Panc1 (cell line): ENCODE measurements at regions not wholly inside any gene's neighbourhood (a gene's known extent, or its start where the extent isn't known, plus 50 kb on each side); places are given as distances from the start of the nearest gene placed in this dataset.

Experiments used
- ATAC-seq: fragments of 200-7000 bp; cut with Tn5 transposase; 2 replicates; pipeline ENCODE4 v1.9.1; 2020; ENCODE audit warnings: mild to moderate bottlenecking, moderate library complexity
- BruUV-seq: library from RNA; stranded (reverse); fragments of 400-500 nt; replicated peaks from 2 replicates; lab custom pipeline; 2021; lab: Mats Ljungman, UMichigan
- CTCF ChIA-PET: fragments of 300-600 bp; sonication (Branson Sonifier 250); formaldehyde crosslinking; loops from one replicate; lab custom pipeline; 2022; ENCODE audit warnings: antibody characterized with exemption; lab: Charles Lee
- POLR2A ChIA-PET: fragments of 300-600 bp; sonication (Branson Sonifier 250); formaldehyde crosslinking; loops from one replicate; lab custom pipeline; 2022; ENCODE audit warnings: antibody characterized with exemption; lab: Charles Lee
- DNase-seq: peaks from one replicate; pipeline ENCODE4 v3.0.0-alpha.2; 2010; ENCODE audit warnings: low read depth, low spot score
- H3K27ac ChIP-seq: 2 replicates; pipeline ENCODE4 v1.5.1; 2011; ENCODE audit warnings: mild to moderate bottlenecking, low read length, inconsistent platforms
- H3K27me3 ChIP-seq: fragments of 200-500 bp; sonication (Bioruptor generic); 2 replicates; pipeline ENCODE4 v1.6.0; 2014; ENCODE audit warnings: low read length, inconsistent platforms; ENCODE audit not compliant: control insufficient read depth, insufficient read depth
- H3K36me3 ChIP-seq: fragments of 200-500 bp; sonication (Bioruptor generic); 2 replicates; pipeline ENCODE4 v1.5.1; 2014; ENCODE audit warnings: inconsistent platforms, mild to moderate bottlenecking, low read length, moderate library complexity; ENCODE audit not compliant: control insufficient read depth, insufficient read depth
- H3K4me1 ChIP-seq: 2 replicates; pipeline ENCODE4 v1.5.1; 2011; ENCODE audit warnings: inconsistent platforms, mild to moderate bottlenecking, low read length, moderate library complexity; ENCODE audit not compliant: control insufficient read depth, insufficient read depth
- H3K4me3 ChIP-seq, 2 experiments: 2 replicates each; pipeline ENCODE4 v1.5.1; 2011 to 2012; ENCODE audit warnings: low read depth in 2 of 2, low read length in 2 of 2, mild to moderate bottlenecking in 2 of 2, inconsistent platforms in 1 of 2, moderate library complexity in 1 of 2
- H3K9me3 ChIP-seq: fragments of 200-500 bp; sonication (Bioruptor generic); 2 replicates; pipeline ENCODE4 v1.5.1; 2014; ENCODE audit warnings: low read depth, mild to moderate bottlenecking, inconsistent platforms, low read length, moderate library complexity; ENCODE audit not compliant: control insufficient read depth, insufficient read depth
- POLR2AphosphoS5 ChIP-seq: IDR thresholded peaks from 2 replicates; pipeline ENCODE4 v1.6.1; 2012; ENCODE audit warnings: mild to moderate bottlenecking, low read depth, low read length, moderate library complexity
- SIN3A ChIP-seq: IDR thresholded peaks from 2 replicates; pipeline ENCODE4 v1.6.1; 2012; ENCODE audit warnings: low read depth, mild to moderate bottlenecking, low read length, moderate library complexity, borderline replicate concordance; ENCODE audit not compliant: insufficient read depth
- TCF7L2 ChIP-seq: IDR thresholded peaks from 2 replicates; pipeline ENCODE4 v1.6.1; 2011; ENCODE audit warnings: mild to moderate bottlenecking, low read depth, low read length, inconsistent platforms
- in situ Hi-C: cut with HindIII; loops from 2 replicates; pipeline ENCODE4 v1.10.0; 2016; ENCODE audit warnings: low sequenced_read_pairs, low pct_unique_long_range_greater_than_20kb
- intact Hi-C: fragments of 100-400 bp; cut with micrococcal nuclease; formaldehyde crosslinking; loops from one replicate; pipeline ENCODE4 v1.10.0; 2022; ENCODE audit not compliant: unreplicated experiment
- TF ChIP-seq, protein P1 (sequence below), 2 experiments: IDR thresholded peaks; 2 replicates each; pipeline ENCODE4 v1.6.1; 2011 to 2012; ENCODE audit warnings: low read depth in 2 of 2, control low read depth in 1 of 2, low read length in 1 of 2, mild to moderate bottlenecking in 1 of 2, moderate library complexity in 1 of 2; ENCODE audit not compliant: insufficient read depth in 1 of 2
- TF ChIP-seq, protein P2 (sequence below): fragments of 450-650 bp; IDR thresholded peaks from 2 replicates; pipeline ENCODE4 v1.5.1; 2017; ENCODE audit warnings: mild to moderate bottlenecking

DNA sequence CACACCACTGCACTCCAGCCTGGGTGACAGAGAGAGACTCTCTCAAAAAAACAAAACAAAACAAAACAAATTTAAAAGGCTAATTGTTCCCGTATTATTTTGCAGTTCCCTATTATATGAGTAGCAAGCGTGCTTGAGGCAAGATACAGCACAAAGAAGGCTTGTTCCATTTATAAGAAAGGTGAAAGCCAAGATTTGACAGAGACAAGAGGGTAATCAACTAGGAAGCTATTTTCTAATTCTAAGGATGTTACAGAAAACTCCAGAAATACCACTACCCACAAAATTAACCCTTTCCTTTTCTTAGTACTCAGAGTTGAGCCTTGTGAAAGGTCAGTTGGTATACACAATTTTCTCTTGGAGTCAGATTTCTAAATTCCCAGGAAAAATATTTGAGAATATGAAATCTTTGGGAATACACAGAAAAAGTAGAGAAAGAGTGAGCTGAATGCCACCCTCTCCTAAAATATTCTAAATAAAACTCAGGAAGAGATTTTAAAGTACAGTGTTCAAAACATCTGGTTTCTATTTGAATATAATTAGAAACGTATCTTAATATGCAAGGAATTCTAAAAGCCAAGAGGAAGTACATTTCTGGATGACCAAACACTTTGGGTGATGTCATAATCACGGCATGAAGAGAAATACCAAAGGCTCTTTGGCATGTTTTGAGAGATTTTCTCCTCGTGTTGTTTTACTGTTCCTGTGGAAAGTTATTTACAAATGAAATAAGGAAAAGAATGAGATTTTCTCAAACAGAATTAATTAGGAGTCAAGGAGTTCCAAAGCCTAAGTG, 63.0 kb upstream of the FLT1 start:
- ATAC-seq (no peak), DNase-seq (no peak)
- BruUV-seq, result no TSS peak
- ChIA-PET POLR2A (no interaction called here), CTCF (no interaction called here)
- TF ChIP-seq, protein P1, sequence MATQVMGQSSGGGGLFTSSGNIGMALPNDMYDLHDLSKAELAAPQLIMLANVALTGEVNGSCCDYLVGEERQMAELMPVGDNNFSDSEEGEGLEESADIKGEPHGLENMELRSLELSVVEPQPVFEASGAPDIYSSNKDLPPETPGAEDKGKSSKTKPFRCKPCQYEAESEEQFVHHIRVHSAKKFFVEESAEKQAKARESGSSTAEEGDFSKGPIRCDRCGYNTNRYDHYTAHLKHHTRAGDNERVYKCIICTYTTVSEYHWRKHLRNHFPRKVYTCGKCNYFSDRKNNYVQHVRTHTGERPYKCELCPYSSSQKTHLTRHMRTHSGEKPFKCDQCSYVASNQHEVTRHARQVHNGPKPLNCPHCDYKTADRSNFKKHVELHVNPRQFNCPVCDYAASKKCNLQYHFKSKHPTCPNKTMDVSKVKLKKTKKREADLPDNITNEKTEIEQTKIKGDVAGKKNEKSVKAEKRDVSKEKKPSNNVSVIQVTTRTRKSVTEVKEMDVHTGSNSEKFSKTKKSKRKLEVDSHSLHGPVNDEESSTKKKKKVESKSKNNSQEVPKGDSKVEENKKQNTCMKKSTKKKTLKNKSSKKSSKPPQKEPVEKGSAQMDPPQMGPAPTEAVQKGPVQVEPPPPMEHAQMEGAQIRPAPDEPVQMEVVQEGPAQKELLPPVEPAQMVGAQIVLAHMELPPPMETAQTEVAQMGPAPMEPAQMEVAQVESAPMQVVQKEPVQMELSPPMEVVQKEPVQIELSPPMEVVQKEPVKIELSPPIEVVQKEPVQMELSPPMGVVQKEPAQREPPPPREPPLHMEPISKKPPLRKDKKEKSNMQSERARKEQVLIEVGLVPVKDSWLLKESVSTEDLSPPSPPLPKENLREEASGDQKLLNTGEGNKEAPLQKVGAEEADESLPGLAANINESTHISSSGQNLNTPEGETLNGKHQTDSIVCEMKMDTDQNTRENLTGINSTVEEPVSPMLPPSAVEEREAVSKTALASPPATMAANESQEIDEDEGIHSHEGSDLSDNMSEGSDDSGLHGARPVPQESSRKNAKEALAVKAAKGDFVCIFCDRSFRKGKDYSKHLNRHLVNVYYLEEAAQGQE (IDR thresholded peaks at IDR 0.05; ENCODE audit: insufficient read depth in 1 of 2, low read depth in 2 of 2, low read length in 1 of 2), result no peak
- TF ChIP-seq TCF7L2 (no peak), SIN3A (no peak), POLR2AphosphoS5 (no peak)
- TF ChIP-seq, protein P2, sequence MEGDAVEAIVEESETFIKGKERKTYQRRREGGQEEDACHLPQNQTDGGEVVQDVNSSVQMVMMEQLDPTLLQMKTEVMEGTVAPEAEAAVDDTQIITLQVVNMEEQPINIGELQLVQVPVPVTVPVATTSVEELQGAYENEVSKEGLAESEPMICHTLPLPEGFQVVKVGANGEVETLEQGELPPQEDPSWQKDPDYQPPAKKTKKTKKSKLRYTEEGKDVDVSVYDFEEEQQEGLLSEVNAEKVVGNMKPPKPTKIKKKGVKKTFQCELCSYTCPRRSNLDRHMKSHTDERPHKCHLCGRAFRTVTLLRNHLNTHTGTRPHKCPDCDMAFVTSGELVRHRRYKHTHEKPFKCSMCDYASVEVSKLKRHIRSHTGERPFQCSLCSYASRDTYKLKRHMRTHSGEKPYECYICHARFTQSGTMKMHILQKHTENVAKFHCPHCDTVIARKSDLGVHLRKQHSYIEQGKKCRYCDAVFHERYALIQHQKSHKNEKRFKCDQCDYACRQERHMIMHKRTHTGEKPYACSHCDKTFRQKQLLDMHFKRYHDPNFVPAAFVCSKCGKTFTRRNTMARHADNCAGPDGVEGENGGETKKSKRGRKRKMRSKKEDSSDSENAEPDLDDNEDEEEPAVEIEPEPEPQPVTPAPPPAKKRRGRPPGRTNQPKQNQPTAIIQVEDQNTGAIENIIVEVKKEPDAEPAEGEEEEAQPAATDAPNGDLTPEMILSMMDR, result no peak
- Histone ChIP-seq H3K36me3 (no peaks in the 10 kb centered on the region), H3K4me3 (no peak overlapping the region), H3K27me3 (no peaks in the 10 kb centered on the region), H3K27ac (no peak overlapping the region), H3K9me3 (no peaks in the 10 kb centered on the region), H3K4me1 (no peaks in the 10 kb centered on the region)
- in situ Hi-C loops, result no loop called here
- intact Hi-C loops, result no loop called here

DNA sequence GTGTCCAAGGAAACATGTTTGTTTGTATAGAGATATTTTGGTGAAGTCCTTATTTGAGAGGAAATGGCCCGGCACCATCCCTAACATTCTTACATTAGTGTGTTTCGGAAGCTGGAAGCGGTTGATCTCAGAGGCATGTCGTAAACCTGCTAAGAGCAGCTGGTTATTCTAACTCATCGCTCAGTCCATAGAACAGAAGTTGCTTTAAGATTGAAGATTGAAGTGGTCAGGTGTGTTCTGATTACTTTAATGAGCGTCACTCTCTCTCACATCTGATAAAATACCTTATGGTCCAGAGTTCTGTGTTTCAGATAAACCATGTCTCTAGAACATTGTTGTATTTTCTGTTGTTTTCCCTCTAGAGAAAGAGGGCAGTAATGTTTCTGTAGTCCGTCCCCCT, 60.2 kb upstream of the FLT1 start:
- no TSS peak for BruUV-seq

More for the DNA sequence above, 60.2 kb upstream of the FLT1 start:
- H3K27ac ChIP-seq, result no peak overlapping the region
- no peaks in the 10 kb centered on the region for H3K36me3 ChIP-seq
- in situ Hi-C loops (no loop called here), intact Hi-C loops (no loop called here)
- H3K4me3 ChIP-seq, result no peak overlapping the region
- no peaks in the 10 kb centered on the region for H3K27me3 ChIP-seq
- TF ChIP-seq, protein P1 (IDR thresholded peaks at IDR 0.05; ENCODE audit: insufficient read depth in 1 of 2, low read depth in 2 of 2, low read length in 1 of 2), result no peak
- TF ChIP-seq SIN3A (no peak), POLR2AphosphoS5 (no peak), TCF7L2 (no peak)
- TF ChIP-seq, protein P2, result no peak
- no peak for ATAC-seq
- DNase-seq, result no peak
- no peaks in the 10 kb centered on the region for H3K4me1 ChIP-seq
- CTCF ChIA-PET, result no interaction called here
- POLR2A ChIA-PET, result interaction anchor here (0.7 kb wide), 1 partner anchor 25 kb away, joined by 3 read pairs; no protein-coding TSS in a partner anchor
- H3K9me3 ChIP-seq, result no peaks in the 10 kb centered on the region
